ENCODE measurements at regions not wholly inside any gene's neighbourhood (a gene's known extent, or its start where the extent isn't known, plus 50 kb on each side); places are given as distances from the start of the nearest gene placed in this dataset.

- Histone ChIP-seq H3K79me2 (ENCODE audit: insufficient read depth) (no peaks in the 10 kb centered on the region), H3K27ac (no peak overlapping the region), H3K4me3 (no peak overlapping the region), H3F3A (ENCODE audit: insufficient read depth) (no peaks in the 10 kb centered on the region), H3K9me3 (ENCODE audit: low read depth) (no peaks in the 10 kb centered on the region), H3K9me2 (ENCODE audit: insufficient read depth) (no peaks in the 10 kb centered on the region), H3K9ac (no peak overlapping the region), H3K27me3 (replicated peaks; ENCODE audit: insufficient read depth) (no peaks in the 10 kb centered on the region), H2AFZ (no peak overlapping the region), H3K4me2 (ENCODE audit: unreplicated experiment) (no peak overlapping the region), H3K36me3 (ENCODE audit: low read depth) (no peaks in the 10 kb centered on the region), H4K20me1 (ENCODE audit: insufficient read depth) (no peaks in the 10 kb centered on the region), H3K4me1 (ENCODE audit: insufficient read depth) (no peaks in the 10 kb centered on the region)
- no peak for DNase-seq
- in situ Hi-C loops (cut with MboI): no loop called here
- WGBS, 2 experiments (ENCODE audit: low coverage in 1 of 2, low lambda C conversion rate in 2 of 2, missing lambda C conversion rate in 2 of 2): 84 to 86% methylated on average over 14 of the region's 14 CpGs
- TF ChIP-seq EZH2 (IDR thresholded peaks at IDR 0.05; ENCODE audit: insufficient read depth, poor library complexity, severe bottlenecking) (no peak), EZH2phosphoT487 (IDR thresholded peaks at IDR 0.05; ENCODE audit: insufficient read depth, low read depth) (no peak)
Measured at GRCh38 chr2:8550937-8551621, 130.8 kb upstream of the ID2 start.

- Histone ChIP-seq H3K36me3 (ENCODE audit: low read depth) (no peaks in the 10 kb centered on the region), H3K4me3 (no peak overlapping the region), H3K27me3 (replicated peaks; ENCODE audit: insufficient read depth) (no peaks in the 10 kb centered on the region), H4K20me1 (ENCODE audit: insufficient read depth) (no peaks in the 10 kb centered on the region), H3K27ac (no peak overlapping the region), H3K4me1 (ENCODE audit: insufficient read depth) (no peaks in the 10 kb centered on the region), H3K9ac (no peak overlapping the region), H3K4me2 (ENCODE audit: unreplicated experiment) (no peak overlapping the region), H3K9me3 (ENCODE audit: low read depth) (no peaks in the 10 kb centered on the region), H3K79me2 (ENCODE audit: insufficient read depth) (no peaks in the 10 kb centered on the region), H3F3A (ENCODE audit: insufficient read depth) (no peaks in the 10 kb centered on the region), H3K9me2 (ENCODE audit: insufficient read depth) (no peaks in the 10 kb centered on the region), H2AFZ (no peak overlapping the region)
- DNase-seq: no peak
- TF ChIP-seq EZH2phosphoT487 (IDR thresholded peaks at IDR 0.05; ENCODE audit: insufficient read depth, low read depth) (no peak), EZH2 (IDR thresholded peaks at IDR 0.05; ENCODE audit: insufficient read depth, poor library complexity, severe bottlenecking) (no peak)
- WGBS, 2 experiments (ENCODE audit: low coverage in 1 of 2, low lambda C conversion rate in 2 of 2, missing lambda C conversion rate in 2 of 2): 82 to 85% methylated on average over 8 of the region's 8 CpGs
- in situ Hi-C loops (cut with MboI): no loop called here
Measured at GRCh38 chr2:8551622-8552074, 130.2 kb upstream of the ID2 start.

GRCh38 chr2:8552293-8552801 is 129.5 kb upstream of the ID2 start:
- Histone ChIP-seq H3K36me3 (ENCODE audit: low read depth) (no peaks in the 10 kb centered on the region), H3K4me2 (ENCODE audit: unreplicated experiment) (no peak overlapping the region), H3K79me2 (ENCODE audit: insufficient read depth) (no peaks in the 10 kb centered on the region), H3K27me3 (replicated peaks; ENCODE audit: insufficient read depth) (no peaks in the 10 kb centered on the region), H3K4me3 (no peak overlapping the region), H2AFZ (no peak overlapping the region), H3K9me3 (ENCODE audit: low read depth) (no peaks in the 10 kb centered on the region), H4K20me1 (ENCODE audit: insufficient read depth) (no peaks in the 10 kb centered on the region), H3K9ac (no peak overlapping the region), H3K27ac (no peak overlapping the region), H3K4me1 (ENCODE audit: insufficient read depth) (no peaks in the 10 kb centered on the region), H3F3A (ENCODE audit: insufficient read depth) (no peaks in the 10 kb centered on the region), H3K9me2 (ENCODE audit: insufficient read depth) (no peaks in the 10 kb centered on the region)
- 89% methylated on average over 17 of the region's 17 CpGs for WGBS, 2 experiments (ENCODE audit: low coverage in 1 of 2, low lambda C conversion rate in 2 of 2, missing lambda C conversion rate in 2 of 2)
- no peak for TF ChIP-seq EZH2 (IDR thresholded peaks at IDR 0.05; ENCODE audit: insufficient read depth, poor library complexity, severe bottlenecking)
- no peak for TF ChIP-seq EZH2phosphoT487 (IDR thresholded peaks at IDR 0.05; ENCODE audit: insufficient read depth, low read depth)
- in situ Hi-C loops (cut with MboI): no loop called here
- no peak for DNase-seq

- Histone ChIP-seq H3K4me2 (ENCODE audit: unreplicated experiment) (no peak overlapping the region), H3K27ac (no peak overlapping the region), H3K36me3 (ENCODE audit: low read depth) (no peaks in the 10 kb centered on the region), H3K4me3 (no peak overlapping the region), H3K9me3 (ENCODE audit: low read depth) (no peaks in the 10 kb centered on the region), H4K20me1 (ENCODE audit: insufficient read depth) (no peaks in the 10 kb centered on the region), H3K79me2 (ENCODE audit: insufficient read depth) (no peaks in the 10 kb centered on the region), H3K27me3 (replicated peaks; ENCODE audit: insufficient read depth) (no peaks in the 10 kb centered on the region), H3F3A (ENCODE audit: insufficient read depth) (no peaks in the 10 kb centered on the region), H3K4me1 (ENCODE audit: insufficient read depth) (no peaks in the 10 kb centered on the region), H3K9me2 (ENCODE audit: insufficient read depth) (no peaks in the 10 kb centered on the region), H3K9ac (no peak overlapping the region), H2AFZ (no peak overlapping the region)
- TF ChIP-seq EZH2 (IDR thresholded peaks at IDR 0.05; ENCODE audit: insufficient read depth, poor library complexity, severe bottlenecking) (no peak), EZH2phosphoT487 (IDR thresholded peaks at IDR 0.05; ENCODE audit: insufficient read depth, low read depth) (no peak)
- DNase-seq: no peak
- in situ Hi-C loops (cut with MboI): no loop called here
- WGBS, 2 experiments (ENCODE audit: low coverage in 1 of 2, low lambda C conversion rate in 2 of 2, missing lambda C conversion rate in 2 of 2): 80 to 83% methylated on average over 4 of the region's 4 CpGs
Measured at GRCh38 chr2:8553643-8554042, 128.2 kb upstream of the ID2 start.

Measured in GM23248 (cell line).